Caco-2 (cell line): ENCODE measurements at regions not wholly inside any gene's neighbourhood (a gene's known extent, or its start where the extent isn't known, plus 50 kb on each side); places are given as distances from the start of the nearest gene placed in this dataset.

Experiments
- BruUV-seq: library from RNA; stranded (reverse); fragments of 400-500 nt; replicated peaks from 2 replicates; lab custom pipeline; 2021; lab: Mats Ljungman, UMichigan
- CTCF ChIA-PET: fragments of 300-600 bp; sonication (Branson Sonifier 250); formaldehyde crosslinking; loops from one replicate; lab custom pipeline; 2022; ENCODE audit warnings: antibody characterized with exemption; lab: Charles Lee
- POLR2A ChIA-PET: fragments of 300-600 bp; sonication (Branson Sonifier 250); formaldehyde crosslinking; loops from one replicate; lab custom pipeline; 2022; ENCODE audit warnings: antibody characterized with exemption; lab: Charles Lee
- DNase-seq, 2 experiments: peaks; one replicate each; pipeline versions ENCODE4 v3.0.0 to v3.0.0-alpha.2; 2020 to 2022
- H3K27me3 ChIP-seq: replicated peaks from 2 replicates; pipeline ENCODE4 v1.6.0; 2011; ENCODE audit warnings: low read length; ENCODE audit not compliant: control insufficient read depth, insufficient read depth
- H3K36me3 ChIP-seq: 2 replicates; pipeline ENCODE4 v1.5.1; 2011; ENCODE audit warnings: low read length; ENCODE audit not compliant: control insufficient read depth, insufficient read depth
- H3K4me1 ChIP-seq: fragments of 250-450 bp; sonication (Bioruptor Pico); 2 replicates; pipeline ENCODE4 v1.5.1; 2020; ENCODE audit warnings: mild to moderate bottlenecking
- H3K4me3 ChIP-seq: 2 replicates; pipeline ENCODE4 v1.5.1; 2011; ENCODE audit warnings: low read depth, mild to moderate bottlenecking, control low read depth, low read length
- H3K9me3 ChIP-seq: fragments of 250-450 bp; sonication (Bioruptor Pico); 2 replicates; pipeline ENCODE4 v1.5.1; 2020; ENCODE audit warnings: mild to moderate bottlenecking, moderate library complexity
- H3K27ac Mint-ChIP-seq: one replicate; pipeline ENCODE4 v1.8.0; 2022; ENCODE audit warnings: mixed read lengths; ENCODE audit not compliant: unreplicated experiment
- H3K27me3 Mint-ChIP-seq: one replicate; pipeline ENCODE4 v1.8.0; 2022; ENCODE audit warnings: mixed read lengths; ENCODE audit not compliant: insufficient read depth, unreplicated experiment
- H3K36me3 Mint-ChIP-seq: one replicate; pipeline ENCODE4 v1.8.0; 2022; ENCODE audit warnings: mild to moderate bottlenecking, mixed read lengths; ENCODE audit not compliant: insufficient read depth, unreplicated experiment
- H3K4me1 Mint-ChIP-seq: one replicate; pipeline ENCODE4 v1.8.0; 2022; ENCODE audit warnings: low read depth, mixed read lengths; ENCODE audit not compliant: unreplicated experiment
- H3K4me3 Mint-ChIP-seq: one replicate; pipeline ENCODE4 v1.8.0; 2022; ENCODE audit warnings: mild to moderate bottlenecking, moderate library complexity, mixed read lengths; ENCODE audit not compliant: unreplicated experiment
- H3K9me3 Mint-ChIP-seq: one replicate; pipeline ENCODE4 v1.8.0; 2022; ENCODE audit warnings: mixed read lengths; ENCODE audit not compliant: unreplicated experiment
- intact Hi-C: fragments of 100-400 bp; cut with micrococcal nuclease; formaldehyde crosslinking; loops from one replicate; pipeline ENCODE4 v1.10.0; 2022; ENCODE audit not compliant: unreplicated experiment
- TF ChIP-seq, protein P1 (sequence below), 2 experiments: fragments of 200-600 bp in 1 of 2; IDR thresholded peaks; 1 replicate in 1 of 2; 2 replicates in 1 of 2; pipeline versions ENCODE4 v1.5.1 to v1.8.0; 2011 to 2022; ENCODE audit warnings: antibody characterized with exemption in 1 of 2, control low read depth in 1 of 2, inconsistent platforms in 1 of 2, low read depth in 1 of 2, low read length in 1 of 2, mild to moderate bottlenecking in 1 of 2, moderate library complexity in 1 of 2; ENCODE audit not compliant: insufficient read depth in 1 of 2, severe bottlenecking in 1 of 2, unreplicated experiment in 1 of 2

DNA sequence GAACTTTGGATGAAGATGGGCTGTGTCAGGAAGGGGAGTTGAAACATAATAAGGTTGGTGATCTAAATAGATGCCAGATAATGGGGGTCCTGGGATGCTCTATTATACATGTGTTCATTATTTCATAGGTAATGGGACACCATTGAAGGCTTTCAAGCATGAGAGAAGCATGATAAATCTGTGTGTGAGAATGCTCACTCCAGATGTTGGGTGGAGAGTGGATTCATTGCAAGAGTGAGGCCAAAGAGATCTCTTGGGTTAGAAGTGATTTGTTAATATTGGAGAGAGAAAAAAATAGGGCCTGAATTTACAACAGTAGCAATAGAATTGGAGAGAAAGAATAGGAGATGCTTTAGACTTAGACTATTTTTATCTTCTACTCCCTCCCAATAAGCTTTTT lies 321.3 kb downstream of the SAMD5 start:
- H3K9me3 ChIP-seq, result no peaks in the 10 kb centered on the region
- H3K9me3 Mint-ChIP-seq, result no peaks in the 10 kb centered on the region
- ChIA-PET CTCF (no interaction called here), POLR2A (no interaction called here)
- intact Hi-C loops, result no loop called here
- no peaks in the 10 kb centered on the region for H3K27me3 ChIP-seq
- no peaks in the 10 kb centered on the region for H3K36me3 Mint-ChIP-seq
- H3K4me1 Mint-ChIP-seq, result no peaks in the 10 kb centered on the region
- no peaks in the 10 kb centered on the region for H3K4me1 ChIP-seq
- DNase-seq, result no peak
- H3K36me3 ChIP-seq, result no peaks in the 10 kb centered on the region
- no TSS peak for BruUV-seq
- TF ChIP-seq, protein P1, sequence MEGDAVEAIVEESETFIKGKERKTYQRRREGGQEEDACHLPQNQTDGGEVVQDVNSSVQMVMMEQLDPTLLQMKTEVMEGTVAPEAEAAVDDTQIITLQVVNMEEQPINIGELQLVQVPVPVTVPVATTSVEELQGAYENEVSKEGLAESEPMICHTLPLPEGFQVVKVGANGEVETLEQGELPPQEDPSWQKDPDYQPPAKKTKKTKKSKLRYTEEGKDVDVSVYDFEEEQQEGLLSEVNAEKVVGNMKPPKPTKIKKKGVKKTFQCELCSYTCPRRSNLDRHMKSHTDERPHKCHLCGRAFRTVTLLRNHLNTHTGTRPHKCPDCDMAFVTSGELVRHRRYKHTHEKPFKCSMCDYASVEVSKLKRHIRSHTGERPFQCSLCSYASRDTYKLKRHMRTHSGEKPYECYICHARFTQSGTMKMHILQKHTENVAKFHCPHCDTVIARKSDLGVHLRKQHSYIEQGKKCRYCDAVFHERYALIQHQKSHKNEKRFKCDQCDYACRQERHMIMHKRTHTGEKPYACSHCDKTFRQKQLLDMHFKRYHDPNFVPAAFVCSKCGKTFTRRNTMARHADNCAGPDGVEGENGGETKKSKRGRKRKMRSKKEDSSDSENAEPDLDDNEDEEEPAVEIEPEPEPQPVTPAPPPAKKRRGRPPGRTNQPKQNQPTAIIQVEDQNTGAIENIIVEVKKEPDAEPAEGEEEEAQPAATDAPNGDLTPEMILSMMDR (IDR thresholded peaks at IDR 0.05; ENCODE audit: insufficient read depth in 1 of 2, low read depth in 1 of 2, low read length in 1 of 2, severe bottlenecking in 1 of 2, unreplicated experiment in 1 of 2), result no peak
- H3K4me3 ChIP-seq, result no peak overlapping the region
- H3K27me3 Mint-ChIP-seq, result no peaks in the 10 kb centered on the region
- H3K4me3 Mint-ChIP-seq, result no peak overlapping the region
- no peak overlapping the region for H3K27ac Mint-ChIP-seq

DNA sequence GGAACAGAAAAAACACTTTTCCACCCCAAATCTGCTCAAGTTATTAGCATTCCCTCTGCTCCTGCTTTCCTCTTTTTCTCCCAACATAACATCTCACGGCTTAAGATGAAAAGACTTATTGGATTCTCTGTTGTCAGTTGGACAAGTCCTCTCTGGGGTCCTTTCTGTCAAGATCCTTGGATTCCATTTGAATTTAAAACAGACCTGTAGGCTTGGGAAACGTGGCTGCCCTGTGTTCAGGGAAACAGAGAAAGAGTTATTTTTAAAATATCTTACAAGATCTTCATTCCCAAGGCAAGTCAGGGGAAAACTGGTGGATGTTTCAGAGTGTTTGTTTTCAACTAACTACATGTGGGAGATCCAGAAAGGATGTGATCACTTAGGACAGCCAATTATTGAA lies 322.9 kb downstream of the SAMD5 start:
- Mint-ChIP-seq H3K27ac (no peak overlapping the region), H3K4me1 (no peaks in the 10 kb centered on the region), H3K27me3 (no peaks in the 10 kb centered on the region), H3K9me3 (no peaks in the 10 kb centered on the region), H3K4me3 (no peak overlapping the region), H3K36me3 (no peaks in the 10 kb centered on the region)
- DNase-seq, result no peak
- Histone ChIP-seq H3K27me3 (no peaks in the 10 kb centered on the region), H3K9me3 (no peaks in the 10 kb centered on the region), H3K4me1 (no peaks in the 10 kb centered on the region), H3K4me3 (no peak overlapping the region), H3K36me3 (no peaks in the 10 kb centered on the region)
- ChIA-PET CTCF (no interaction called here), POLR2A (no interaction called here)
- TF ChIP-seq, protein P1 (IDR thresholded peaks at IDR 0.05; ENCODE audit: insufficient read depth in 1 of 2, low read depth in 1 of 2, low read length in 1 of 2, severe bottlenecking in 1 of 2, unreplicated experiment in 1 of 2), result no peak
- no TSS peak for BruUV-seq
- intact Hi-C loops, result no loop called here

DNA sequence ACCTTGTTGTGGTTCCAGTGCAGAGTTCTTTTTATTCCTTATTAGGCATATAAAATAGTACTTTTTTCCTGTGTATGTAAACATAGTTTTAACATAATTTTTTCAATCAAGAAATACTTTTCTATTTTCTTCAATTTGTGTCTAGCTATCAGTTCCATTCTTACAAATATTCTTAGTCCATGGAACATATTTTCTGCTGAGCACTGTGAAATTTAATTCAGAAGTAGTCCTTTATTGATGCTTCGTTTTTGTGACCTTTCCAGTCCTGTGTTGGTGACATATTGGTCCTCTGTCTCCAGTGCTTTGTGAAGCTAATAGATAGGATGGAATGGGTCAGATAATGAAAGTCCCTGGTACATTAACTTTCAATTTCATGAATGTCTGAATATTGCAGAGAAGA lies 325.1 kb downstream of the SAMD5 start:
- no peaks in the 10 kb centered on the region for H3K9me3 ChIP-seq
- ChIA-PET CTCF (no interaction called here), POLR2A (no interaction called here)
- no peaks in the 10 kb centered on the region for H3K9me3 Mint-ChIP-seq
- no peaks in the 10 kb centered on the region for H3K36me3 Mint-ChIP-seq
- no peak overlapping the region for H3K4me3 Mint-ChIP-seq
- H3K27me3 Mint-ChIP-seq, result no peaks in the 10 kb centered on the region
- intact Hi-C loops, result no loop called here
- no peaks in the 10 kb centered on the region for H3K27me3 ChIP-seq
- no peak overlapping the region for H3K27ac Mint-ChIP-seq
- TF ChIP-seq, protein P1 (IDR thresholded peaks at IDR 0.05; ENCODE audit: insufficient read depth in 1 of 2, low read depth in 1 of 2, low read length in 1 of 2, severe bottlenecking in 1 of 2, unreplicated experiment in 1 of 2), result no peak
- no peak for DNase-seq
- no peaks in the 10 kb centered on the region for H3K4me1 ChIP-seq
- H3K4me1 Mint-ChIP-seq, result no peaks in the 10 kb centered on the region
- BruUV-seq, result no TSS peak
- H3K4me3 ChIP-seq, result no peak overlapping the region
- no peaks in the 10 kb centered on the region for H3K36me3 ChIP-seq
